Nephron (organoid): ENCODE measurements at regions not wholly inside any gene's neighbourhood (a gene's known extent, or its start where the extent isn't known, plus 50 kb on each side); places are given as distances from the start of the nearest gene placed in this dataset.

Experiments used
- H3K27ac Mint-ChIP-seq, 3 experiments: 2 replicates each; pipeline ENCODE4 v1.8.0; 2020; ENCODE audit warnings: mixed read lengths in 3 of 3, mild to moderate bottlenecking in 2 of 3, moderate library complexity in 1 of 3
- H3K27me3 Mint-ChIP-seq: 2 replicates; pipeline ENCODE4 v1.8.0; 2021; ENCODE audit warnings: low read depth, mild to moderate bottlenecking, moderate library complexity, mixed read lengths
- H3K36me3 Mint-ChIP-seq: 2 replicates; pipeline ENCODE4 v1.8.0; 2020; ENCODE audit warnings: low read depth, mixed read lengths
- H3K4me1 Mint-ChIP-seq: 2 replicates; pipeline ENCODE4 v1.8.0; 2020; ENCODE audit warnings: mixed read lengths
- H3K4me3 Mint-ChIP-seq, 3 experiments: 2 replicates each; pipeline ENCODE4 v1.8.0; 2020; ENCODE audit warnings: mild to moderate bottlenecking in 3 of 3, mixed read lengths in 3 of 3, moderate library complexity in 2 of 3
- H3K9me3 Mint-ChIP-seq: 2 replicates; pipeline ENCODE4 v1.8.0; 2020; ENCODE audit warnings: mixed read lengths
- TF ChIP-seq, protein P1 (sequence below), 3 experiments: fragments of 200-600 bp; sonication (generic); IDR thresholded peaks; one replicate each; pipeline ENCODE4 v1.5.0; 2021; ENCODE audit warnings: antibody characterized with exemption in 3 of 3; ENCODE audit not compliant: unreplicated experiment in 3 of 3

DNA sequence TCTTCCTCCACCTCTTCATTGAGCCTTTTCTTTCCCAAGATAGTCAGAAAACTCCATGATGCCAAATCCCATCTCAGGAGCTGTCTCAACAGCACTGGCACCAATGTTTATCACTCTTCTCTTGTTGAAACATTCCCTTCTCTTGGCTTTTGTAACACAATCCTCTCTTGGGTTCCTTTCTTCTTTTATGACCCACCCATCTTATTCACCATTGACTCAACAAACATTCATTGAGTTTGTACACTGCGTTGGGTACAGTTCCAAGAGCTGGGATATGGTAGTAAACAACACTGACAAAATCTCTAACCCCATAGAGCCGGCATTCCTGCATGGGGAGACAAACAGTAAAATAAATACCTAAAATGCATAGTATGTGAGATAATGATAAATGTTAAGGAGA lies 577.5 kb downstream of the INHBA start:
- Mint-ChIP-seq H3K36me3 (no peaks in the 10 kb centered on the region), H3K27me3 (peaks cover 3% of the 10 kb centered on the region), H3K27ac (no peak overlapping the region), H3K4me1 (peaks cover 13% of the 10 kb centered on the region), H3K9me3 (no peaks in the 10 kb centered on the region), H3K4me3 (no peak overlapping the region)
- TF ChIP-seq, protein P1, sequence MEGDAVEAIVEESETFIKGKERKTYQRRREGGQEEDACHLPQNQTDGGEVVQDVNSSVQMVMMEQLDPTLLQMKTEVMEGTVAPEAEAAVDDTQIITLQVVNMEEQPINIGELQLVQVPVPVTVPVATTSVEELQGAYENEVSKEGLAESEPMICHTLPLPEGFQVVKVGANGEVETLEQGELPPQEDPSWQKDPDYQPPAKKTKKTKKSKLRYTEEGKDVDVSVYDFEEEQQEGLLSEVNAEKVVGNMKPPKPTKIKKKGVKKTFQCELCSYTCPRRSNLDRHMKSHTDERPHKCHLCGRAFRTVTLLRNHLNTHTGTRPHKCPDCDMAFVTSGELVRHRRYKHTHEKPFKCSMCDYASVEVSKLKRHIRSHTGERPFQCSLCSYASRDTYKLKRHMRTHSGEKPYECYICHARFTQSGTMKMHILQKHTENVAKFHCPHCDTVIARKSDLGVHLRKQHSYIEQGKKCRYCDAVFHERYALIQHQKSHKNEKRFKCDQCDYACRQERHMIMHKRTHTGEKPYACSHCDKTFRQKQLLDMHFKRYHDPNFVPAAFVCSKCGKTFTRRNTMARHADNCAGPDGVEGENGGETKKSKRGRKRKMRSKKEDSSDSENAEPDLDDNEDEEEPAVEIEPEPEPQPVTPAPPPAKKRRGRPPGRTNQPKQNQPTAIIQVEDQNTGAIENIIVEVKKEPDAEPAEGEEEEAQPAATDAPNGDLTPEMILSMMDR (IDR thresholded peaks at IDR 0.05; ENCODE audit: unreplicated experiment in 3 of 3), result no peak

DNA sequence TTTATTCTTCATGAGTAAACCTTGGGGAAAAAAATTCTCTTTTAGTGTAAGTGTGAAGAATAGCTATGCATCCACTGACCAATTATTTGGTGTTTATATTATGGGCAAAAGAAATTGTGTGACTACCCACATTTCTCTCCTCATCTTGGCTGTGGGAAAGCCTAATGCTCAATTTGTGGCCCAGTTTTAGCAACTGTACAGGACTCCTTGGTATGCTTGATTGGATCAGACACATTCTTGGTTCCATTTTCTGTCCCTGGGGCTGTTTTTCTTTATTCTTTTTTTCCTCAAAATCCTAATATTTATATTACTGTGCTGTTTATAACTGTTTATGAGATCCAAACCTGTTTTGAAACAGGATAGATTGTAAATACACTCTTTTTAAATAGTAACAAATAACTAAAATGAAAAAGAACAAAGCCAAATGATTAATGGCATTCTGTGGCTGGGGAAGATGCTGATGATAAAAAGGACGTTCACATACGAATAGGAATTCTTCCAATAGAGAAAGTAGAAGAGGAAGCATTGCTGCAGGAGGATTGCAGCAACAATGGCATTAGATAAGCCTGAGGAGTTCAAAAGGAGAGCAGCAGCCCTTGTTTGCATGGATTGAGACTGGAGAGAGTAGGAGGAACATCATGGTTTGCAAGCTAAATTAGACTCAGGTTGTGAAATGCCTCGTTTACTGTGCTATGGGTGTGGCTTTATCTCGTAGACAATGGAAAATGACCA lies 580.5 kb downstream of the INHBA start:
- no peaks in the 10 kb centered on the region for H3K36me3 Mint-ChIP-seq
- no peak overlapping the region for H3K4me3 Mint-ChIP-seq
- peak overlapping the region in 1 of 3 experiments; percentile 9 for H3K27ac Mint-ChIP-seq
- TF ChIP-seq, protein P1 (IDR thresholded peaks at IDR 0.05; ENCODE audit: unreplicated experiment in 3 of 3), result no peak
- peaks cover 13% of the 10 kb centered on the region for H3K4me1 Mint-ChIP-seq
- no peaks in the 10 kb centered on the region for H3K27me3 Mint-ChIP-seq
- H3K9me3 Mint-ChIP-seq, result peaks cover 5% of the 10 kb centered on the region

DNA sequence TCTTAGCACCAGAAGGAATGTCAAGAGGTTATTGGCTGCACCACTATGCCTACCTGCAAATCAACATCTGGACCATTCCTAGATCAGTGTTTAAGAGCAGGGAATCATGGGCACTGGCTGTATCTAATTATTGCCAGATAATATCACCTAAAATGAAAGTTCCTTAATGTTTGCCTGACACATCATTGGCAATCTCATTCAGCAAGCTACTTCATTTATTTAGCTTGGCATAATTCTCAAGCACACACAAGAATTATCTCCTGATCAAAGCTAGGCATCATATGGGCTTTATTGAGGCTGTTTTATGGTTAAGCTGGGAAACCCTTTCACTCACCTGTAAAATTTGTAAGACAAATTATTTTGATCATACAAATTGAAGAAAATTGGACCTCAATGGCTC lies 581.7 kb downstream of the INHBA start:
- Mint-ChIP-seq H3K36me3 (no peaks in the 10 kb centered on the region), H3K4me1 (peaks cover 13% of the 10 kb centered on the region), H3K27ac (no peak overlapping the region), H3K9me3 (peaks cover 5% of the 10 kb centered on the region), H3K4me3 (no peak overlapping the region), H3K27me3 (no peaks in the 10 kb centered on the region)
- TF ChIP-seq, protein P1 (IDR thresholded peaks at IDR 0.05; ENCODE audit: unreplicated experiment in 3 of 3), result no peak

- Mint-ChIP-seq H3K36me3 (no peaks in the 10 kb centered on the region), H3K27me3 (no peaks in the 10 kb centered on the region), H3K9me3 (peaks cover 5% of the 10 kb centered on the region), H3K4me1 (peaks cover 18% of the 10 kb centered on the region), H3K4me3 (no peak overlapping the region), H3K27ac (no peak overlapping the region)
- TF ChIP-seq, protein P1 (IDR thresholded peaks at IDR 0.05; ENCODE audit: unreplicated experiment in 3 of 3), result no peak
Observed at GRCh38 chr7:41118486-41118885, 584.4 kb downstream of the INHBA start.

- Mint-ChIP-seq H3K4me3 (no peak overlapping the region), H3K27me3 (no peaks in the 10 kb centered on the region), H3K27ac (no peak overlapping the region), H3K9me3 (peaks cover 5% of the 10 kb centered on the region), H3K36me3 (no peaks in the 10 kb centered on the region), H3K4me1 (peaks cover 13% of the 10 kb centered on the region)
- TF ChIP-seq, protein P1 (IDR thresholded peaks at IDR 0.05; ENCODE audit: unreplicated experiment in 3 of 3), result no peak
Observed at GRCh38 chr7:41117431-41117830, 585.5 kb downstream of the INHBA start.

DNA sequence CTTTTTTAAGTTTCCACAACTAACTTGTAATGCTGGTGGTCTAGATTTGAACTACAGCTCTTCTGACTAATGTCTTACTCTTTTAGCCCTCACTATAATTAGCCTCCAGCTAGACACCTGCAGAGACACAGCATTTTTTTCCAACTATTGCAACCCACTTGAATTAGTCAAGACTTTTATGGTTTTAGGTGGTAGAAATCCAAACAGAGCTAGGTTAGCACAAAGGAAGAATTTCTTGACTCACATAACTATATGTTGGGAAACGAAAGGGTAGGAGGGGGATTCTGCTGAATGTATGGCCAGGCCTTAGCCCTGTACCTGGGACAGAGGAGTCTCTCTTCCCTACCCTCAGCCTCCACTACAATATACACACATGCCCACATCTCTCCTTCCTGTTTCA lies 586.1 kb downstream of the INHBA start:
- no peak overlapping the region for H3K4me3 Mint-ChIP-seq
- TF ChIP-seq, protein P1 (IDR thresholded peaks at IDR 0.05; ENCODE audit: unreplicated experiment in 3 of 3), result no peak

More for the DNA sequence above, 586.1 kb downstream of the INHBA start:
- no peaks in the 10 kb centered on the region for H3K36me3 Mint-ChIP-seq
- H3K27me3 Mint-ChIP-seq, result no peaks in the 10 kb centered on the region
- peaks cover 8% of the 10 kb centered on the region for H3K4me1 Mint-ChIP-seq
- H3K27ac Mint-ChIP-seq, result peak overlapping the region in 1 of 3 experiments; percentile 50
- H3K9me3 Mint-ChIP-seq, result peaks cover 5% of the 10 kb centered on the region
